ENCODE measurements at regions not wholly inside any gene's neighbourhood (a gene's known extent, or its start where the extent isn't known, plus 50 kb on each side); places are given as distances from the start of the nearest gene placed in this dataset.
A peak's percentile ranks its signal among the peaks of the same experiment; 100 is the strongest.

DNA sequence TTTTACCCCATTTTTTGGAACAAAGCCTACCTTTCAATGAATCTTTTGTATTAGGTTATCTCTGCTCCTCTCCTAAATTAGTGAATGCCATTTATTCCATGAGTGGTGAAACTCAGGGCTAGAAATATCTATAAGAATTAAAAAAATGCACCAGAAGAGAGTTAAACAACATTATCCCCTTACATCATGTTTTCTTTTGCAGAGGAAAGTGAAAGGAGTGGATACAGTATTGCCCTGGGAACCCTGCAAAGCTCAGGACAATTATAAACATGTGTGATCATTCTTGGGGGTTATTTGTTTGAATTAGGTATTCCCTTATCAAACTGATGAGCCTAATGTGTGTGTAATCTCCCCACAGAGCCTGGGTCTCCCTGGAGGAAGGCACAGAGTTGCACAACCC lies 559.2 kb downstream of the RNF144A start:
- no peak for DNase-seq

DNA sequence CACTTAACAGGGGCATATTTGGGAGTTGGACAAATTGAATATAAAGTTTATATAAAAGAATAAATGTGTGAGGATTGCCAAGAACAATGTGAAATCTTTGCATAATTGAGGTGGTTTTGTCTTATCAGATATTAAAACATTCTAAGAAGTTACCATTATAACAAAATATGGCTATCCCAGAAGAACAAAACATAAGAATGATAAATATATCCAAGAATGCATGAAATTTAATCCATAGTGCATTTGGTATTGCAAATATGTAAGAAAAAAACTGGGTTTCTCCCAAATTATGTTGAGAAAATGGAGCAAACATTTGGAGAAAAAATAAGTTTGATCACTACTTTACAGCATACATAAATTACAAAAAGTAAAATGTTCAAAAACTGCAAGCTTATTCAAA lies 562.4 kb downstream of the RNF144A start:
- DNase-seq, result no peak

DNA sequence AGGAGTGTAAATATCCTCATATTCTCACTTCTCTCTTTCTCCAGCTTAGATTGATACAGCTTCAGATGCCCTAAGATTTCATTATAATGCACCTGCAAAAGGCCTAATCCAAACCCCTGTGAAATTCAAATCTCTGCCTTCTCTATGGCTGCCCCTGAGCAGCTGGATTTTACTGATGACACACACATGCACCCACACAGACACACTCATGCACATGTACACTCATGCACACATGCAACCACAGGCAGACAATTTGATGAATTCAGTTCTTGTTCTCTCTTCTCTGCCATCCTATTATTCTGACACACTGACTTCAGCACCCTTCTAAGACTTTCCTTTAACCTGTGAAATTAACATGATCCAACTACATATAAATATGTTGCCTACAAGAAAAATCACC lies 563.2 kb downstream of the RNF144A start:
- DNase-seq, result no peak

DNA sequence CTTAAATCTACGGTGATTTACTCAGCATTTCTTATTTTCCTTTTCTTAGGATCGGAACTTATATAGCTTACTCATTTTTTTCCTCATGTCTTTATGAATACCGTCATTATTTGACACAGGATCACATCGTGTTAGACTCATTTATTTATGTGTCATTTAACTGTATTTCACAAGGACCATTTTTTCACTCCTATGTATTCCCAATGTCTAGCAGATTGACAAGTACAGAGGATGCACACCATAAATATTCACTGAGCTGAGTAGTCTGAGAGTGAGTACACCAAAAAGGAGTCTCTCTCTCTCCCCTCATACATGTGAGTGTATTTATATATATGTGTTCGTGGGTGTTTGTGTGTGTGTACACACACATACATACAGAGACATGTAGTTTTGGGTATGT lies 573.5 kb downstream of the RNF144A start:
- DNase-seq, result no peak

DNA sequence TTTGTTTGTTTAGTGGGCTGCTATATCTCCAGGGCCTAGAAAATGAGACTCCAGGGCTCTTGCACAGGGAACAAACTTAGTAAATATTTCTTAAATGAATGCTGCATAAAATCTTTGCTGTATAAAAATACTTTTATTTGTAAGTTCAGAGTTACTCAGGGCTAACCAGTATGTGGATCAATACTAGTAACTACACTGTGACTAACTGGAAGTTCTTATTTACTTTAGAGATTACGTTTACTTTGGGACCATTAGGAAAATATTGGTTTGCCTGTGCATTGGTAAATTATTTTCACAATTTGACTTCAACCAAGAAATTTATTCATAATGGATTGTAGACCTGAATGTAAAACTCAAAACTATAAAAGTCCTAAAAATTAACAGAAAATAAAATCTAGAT lies 575.5 kb downstream of the RNF144A start:
- no peak for DNase-seq

DNA sequence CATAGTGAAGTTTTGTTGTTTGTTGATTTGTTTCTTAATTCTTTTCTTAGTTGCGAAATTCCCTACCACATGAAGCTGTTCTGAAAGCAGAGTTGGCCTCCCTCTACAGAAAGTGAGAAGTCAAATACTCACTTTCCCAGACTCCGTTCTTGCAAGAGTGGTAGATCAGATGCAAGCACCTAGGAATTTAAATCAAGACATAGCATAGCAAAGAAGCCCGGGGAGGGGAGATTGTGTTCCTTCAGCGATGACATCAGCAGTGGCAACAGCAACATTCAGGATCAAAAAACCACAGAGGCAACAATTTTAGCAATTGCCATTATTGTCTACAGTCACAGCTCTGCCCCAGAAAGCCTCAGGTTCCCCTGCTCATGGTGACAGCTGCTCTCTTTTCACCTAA lies 580.0 kb downstream of the RNF144A start:
- no peak for DNase-seq

DNA sequence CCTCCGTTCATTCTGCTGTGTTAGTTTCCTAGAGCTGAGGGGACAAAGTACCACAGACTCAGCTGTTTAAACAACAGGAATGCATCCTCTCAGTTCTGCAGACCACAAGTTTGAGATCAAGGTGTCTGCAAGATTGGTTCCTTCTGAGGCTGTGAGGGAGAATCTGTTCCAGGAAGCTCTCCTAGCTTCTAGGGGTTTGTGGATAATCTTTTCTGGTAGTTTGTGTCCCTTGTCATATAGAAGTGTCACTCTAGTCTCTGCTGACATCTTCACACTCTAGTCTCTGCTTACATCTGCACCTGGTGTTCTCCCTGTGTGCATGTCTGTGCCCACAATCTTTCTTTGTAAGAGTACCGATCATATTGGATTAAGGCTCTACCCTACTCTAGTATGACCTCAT lies 581.8 kb downstream of the RNF144A start:
- DNase-seq, result no peak

DNA sequence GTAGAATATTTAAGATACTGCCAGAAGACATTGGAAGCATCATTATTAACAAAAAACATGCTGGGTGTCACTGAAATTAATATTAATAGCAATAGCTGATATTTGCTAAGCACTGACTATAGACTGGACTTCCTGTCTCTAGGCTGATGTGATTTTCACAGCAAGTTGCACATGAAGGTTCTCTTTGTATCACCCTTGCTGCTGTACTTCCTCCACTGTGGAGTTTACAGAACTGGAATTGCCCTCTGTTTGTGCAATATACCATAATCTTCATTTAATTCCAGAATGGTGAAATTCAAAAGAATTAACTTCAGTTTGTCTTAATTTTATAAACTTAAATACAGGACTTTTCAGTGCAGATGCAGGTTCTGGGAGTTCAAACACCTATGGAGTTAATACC lies 585.1 kb downstream of the RNF144A start:
- DNase-seq, result no peak

DNA sequence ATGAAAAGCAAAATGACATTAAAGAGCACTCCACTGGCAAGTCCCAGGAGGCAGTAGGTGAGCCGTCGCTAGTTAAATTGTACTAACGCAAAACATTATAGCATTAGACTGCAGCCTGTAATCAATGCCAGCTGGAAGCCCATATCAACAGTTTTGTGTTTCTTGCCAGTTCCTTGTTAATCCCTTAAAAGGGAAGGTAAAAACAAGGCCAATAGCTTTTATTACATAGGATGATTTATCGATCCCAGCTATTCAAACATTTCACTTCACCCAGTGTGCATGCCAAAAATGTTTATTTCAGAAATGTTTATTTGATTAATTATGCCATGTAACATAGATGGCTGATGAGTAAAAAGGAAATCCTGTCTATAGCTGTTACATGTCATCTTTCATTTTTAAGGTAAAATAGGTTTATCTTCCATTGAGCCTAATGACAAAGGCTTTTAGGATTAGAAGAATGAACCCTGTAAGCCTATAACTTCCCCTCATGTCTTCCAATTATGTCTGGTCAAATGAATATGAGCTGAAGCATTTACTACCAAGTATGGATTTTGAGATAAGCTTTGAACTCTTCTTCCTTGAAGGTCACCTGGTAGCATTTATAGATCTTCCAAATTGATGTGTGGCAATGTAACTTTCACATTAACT lies 591.2 kb downstream of the RNF144A start:
- no peak for DNase-seq

DNA sequence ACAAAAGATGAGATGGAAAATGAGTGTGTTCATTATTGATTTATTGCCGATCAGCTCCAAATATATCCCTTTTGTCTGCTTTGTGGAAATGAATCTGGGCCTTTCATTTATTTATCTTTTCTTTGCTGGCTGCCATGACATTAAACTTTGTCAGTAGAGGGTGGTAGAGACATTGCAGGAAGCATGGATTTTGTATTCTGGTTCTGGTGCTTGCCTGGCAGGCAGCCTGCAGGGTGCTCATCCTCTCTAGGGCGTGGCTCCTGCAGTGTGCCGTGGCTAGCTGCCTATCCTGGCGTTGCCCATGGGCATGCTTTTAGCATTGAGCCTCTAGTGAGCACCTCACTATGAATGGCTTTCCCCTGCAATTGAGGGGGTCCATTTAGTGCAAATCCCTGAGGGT lies 593.1 kb downstream of the RNF144A start:
- no peak for DNase-seq

DNA sequence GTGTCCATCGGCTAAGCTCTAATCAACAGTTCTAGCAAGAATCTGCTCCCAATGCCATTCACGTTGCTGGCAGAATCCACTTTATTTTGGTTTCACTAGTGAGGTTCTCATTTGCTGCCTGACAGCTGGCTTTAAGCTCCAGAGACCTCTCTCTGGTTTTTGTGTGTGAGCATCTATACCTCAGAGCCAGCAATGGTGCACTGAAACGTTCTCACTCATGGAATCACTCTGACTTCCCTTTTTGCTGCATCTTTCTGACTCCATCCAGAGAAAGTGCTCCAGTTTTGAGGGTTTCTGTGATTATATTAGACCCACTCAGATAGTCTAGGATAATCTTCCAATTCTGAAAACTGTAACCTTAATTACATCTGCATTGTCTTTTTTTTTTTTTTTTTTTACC lies 596.6 kb downstream of the RNF144A start:
- DNase-seq, result no peak

DNA sequence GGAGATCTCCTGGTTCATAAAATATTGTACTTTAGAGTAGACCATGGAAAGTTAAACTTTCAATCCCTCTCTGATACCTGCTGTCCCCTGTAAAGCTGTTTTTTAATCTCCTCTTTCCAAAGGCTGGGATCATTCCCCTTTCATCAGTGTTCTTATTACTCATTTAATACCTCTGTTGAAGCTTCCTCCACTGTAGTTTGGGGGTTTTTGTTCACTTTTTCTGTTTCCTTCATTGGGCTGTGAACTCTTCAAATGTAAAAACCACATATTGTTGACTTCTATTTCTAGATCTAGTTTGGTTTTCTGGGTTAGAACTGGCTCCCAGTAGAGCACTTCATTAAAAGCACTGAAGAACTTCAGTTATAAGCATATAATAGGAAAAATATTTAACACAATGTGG lies 598.1 kb downstream of the RNF144A start:
- no peak for DNase-seq

DNA sequence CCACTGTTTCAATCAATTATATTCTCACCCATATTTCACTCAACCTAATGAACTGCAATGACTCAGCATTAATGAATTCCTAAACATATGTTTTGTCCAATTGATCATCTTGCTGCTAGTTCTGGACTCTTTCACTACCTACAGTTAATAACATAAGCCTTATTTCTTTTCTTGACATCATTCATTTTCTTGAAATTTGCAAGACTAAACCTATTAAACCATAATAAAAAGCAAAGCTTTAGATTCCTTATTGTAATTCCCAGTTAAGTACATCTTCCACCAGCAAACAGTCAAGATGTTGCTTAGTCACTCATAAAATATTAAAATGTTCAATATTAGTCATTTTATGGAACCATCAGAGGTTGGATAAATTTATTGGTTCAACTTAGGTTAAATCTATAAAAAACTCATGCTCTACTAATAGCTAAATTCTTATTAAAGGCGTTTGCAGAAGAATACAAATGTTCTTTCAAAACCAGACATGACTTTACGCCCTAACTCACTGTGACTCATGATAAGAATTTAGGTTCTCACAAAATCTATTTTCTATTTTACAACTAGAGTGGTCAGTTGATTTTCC lies 599.4 kb downstream of the RNF144A start:
- DNase-seq, result no peak

DNA sequence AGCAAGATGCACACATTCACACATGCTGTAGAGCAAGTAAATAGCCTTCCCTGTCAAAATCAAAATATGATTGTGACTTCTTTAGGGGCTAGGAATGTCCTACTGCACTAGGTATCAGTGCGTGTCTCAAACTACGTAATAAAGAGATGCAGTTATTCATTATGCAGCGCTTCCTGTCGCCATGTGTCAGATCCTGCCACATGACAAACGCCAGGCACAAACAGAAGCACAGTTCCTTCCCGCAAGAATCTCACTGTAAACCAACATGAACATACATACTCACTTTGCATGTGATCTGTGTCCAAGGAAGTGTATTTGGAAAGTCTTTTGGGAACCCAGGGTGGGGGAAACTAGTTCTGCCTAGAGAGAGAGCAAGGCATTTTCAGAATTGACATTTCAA lies 599.9 kb downstream of the RNF144A start:
- peak; percentile 34 for DNase-seq

DNA sequence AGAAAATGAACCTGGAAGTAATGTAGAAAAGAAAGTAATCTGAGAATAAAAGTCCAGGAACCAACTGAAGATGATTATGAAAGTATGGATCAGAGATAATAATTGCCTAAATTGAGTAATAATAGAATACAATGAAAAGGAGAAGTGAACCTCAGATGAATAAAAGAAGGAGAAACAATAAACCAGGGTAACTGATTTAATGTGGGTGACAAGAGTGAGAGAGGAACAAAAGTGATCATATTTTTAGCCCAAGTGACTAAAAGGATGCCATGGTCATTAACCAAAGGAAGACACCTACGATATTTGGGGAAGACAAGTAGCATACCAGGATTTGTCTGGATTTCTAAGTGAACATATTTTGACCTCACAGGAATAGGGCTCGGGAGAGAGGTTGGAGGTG lies 600.6 kb downstream of the RNF144A start:
- DNase-seq, result no peak

DNA sequence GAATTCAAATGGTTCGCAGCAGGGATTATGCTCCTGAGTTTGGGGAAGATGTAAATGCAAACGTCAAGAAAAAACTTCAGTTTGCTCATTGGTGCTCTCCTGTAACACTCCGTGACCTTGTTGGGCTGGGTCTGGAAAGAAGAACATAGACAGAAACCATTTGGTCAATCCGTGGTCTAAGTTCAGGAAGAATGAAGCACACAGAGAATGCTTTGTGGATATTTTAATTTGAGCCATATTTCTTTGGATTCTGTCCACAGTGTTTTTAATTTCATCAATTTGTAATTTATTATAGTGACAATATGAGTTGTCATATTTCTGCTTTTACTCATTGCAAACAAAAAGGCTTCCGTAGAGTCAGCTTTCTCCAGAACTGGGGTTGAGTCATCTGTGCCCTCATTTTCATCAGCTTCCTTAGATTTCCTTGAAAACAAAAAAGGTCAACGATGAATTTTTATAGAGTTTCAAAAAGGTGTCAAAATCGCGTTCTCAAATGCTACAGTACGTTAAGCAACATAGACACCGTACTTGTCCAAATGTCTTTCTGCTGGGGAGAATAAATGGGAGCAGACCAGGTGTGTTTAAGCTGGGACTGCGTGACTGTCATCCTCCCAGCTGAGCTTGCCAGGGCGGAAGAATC lies 606.4 kb downstream of the RNF144A start:
- DNase-seq, result peak; percentile 11

DNA sequence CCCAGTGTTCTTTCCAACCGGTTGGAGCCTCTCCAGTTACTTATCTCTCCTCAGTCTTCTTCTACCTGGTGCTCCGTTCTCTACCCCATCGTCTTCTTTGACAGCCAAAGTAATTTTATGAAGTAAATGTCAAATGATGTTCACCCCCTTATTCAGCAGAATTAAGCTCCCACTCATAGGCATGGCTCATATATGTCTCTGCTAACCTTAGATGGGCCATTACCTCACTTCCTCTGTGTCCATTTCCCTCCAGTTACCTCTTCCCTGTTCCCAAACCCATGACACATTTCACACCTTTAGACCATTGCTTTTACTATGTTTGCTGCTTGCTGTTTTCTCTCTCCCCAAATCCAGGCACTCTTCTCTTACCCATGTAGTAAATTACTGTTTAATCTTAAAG lies 607.0 kb downstream of the RNF144A start:
- no peak for DNase-seq

DNA sequence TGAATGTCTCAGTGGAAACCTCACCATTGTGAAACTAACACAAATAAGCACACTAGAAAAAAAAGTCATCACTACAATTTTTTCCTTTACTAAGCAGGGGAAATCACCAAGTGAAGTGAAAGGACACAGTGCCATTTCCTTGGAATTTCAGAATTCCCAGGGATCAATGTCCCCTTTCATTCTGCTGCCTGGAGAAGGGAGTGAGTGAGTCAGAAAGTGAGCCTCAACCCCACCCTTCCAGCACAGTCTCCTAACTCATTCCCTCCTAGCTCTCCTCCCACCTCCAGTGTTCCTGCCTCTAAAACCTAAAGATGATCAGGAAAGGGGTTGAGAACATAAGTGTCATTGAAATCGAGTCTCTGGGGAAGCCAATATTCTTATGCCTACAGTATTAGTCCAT lies 608.5 kb downstream of the RNF144A start:
- DNase-seq, result no peak

DNA sequence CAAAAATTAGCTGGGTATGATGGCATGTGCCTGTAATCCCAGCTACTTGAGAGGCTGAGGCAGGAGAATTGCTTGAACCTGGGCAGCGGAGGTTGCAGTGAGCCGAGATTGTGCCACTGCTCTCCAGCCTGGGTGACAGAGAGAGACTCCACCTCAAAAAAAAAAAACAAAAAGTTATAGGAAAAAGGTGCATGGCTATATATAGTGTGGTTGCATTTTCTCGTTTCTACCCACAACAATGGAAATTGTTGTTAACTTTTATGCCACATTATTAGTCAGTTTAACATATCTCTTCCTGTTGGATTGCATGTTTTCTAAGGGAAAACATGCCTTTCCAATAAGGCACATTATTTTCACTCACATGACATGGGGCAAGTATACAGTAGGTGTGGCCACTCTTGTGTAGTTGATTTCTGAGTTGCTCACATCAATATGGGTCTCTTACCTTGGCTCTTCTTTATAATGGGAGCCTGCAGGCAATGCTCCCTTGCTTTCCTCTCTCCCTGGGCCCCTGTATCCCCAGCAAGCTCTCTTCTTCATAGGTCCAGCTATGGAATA lies 610.0 kb downstream of the RNF144A start:
- no peak for DNase-seq

DNA sequence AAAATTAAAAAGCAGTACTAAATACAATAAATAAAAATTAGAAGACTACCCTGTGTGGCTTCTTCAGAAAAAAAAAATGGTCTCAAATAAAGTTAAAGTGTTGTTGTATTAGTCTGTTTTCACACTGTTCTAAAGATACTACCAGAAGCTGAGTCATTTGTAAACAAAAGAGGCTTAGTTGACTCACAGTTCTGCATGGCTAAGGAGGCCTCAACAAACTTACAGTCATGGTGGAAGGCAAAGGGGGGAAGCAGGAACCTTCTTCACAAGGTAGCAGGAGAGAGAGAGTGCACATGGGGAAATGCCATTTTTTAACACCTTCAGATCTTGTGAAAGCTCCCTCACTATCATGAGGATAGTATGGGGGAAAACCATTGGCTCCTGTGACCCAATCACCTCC lies 612.8 kb downstream of the RNF144A start:
- DNase-seq, result no peak

DNA sequence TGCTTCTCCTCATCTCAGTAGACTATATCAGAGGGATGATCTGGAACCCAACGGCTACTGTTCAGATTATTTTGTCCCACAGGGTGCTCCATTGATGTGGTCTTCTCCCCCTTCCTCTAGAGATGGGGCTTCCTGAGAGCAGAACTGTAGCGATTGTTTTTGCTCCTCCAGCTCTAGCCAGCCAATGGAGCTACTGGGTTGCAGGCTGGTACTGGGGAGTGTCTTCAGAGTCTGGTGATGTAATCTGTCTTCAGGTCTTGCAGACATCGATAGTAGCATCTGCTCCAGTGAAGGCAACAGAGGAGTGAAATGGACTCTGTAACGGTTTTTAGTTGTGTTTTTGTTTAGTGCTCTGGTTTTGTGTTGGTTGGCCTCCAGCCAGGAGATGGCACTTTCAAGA lies 621.9 kb downstream of the RNF144A start:
- peak; percentile 14 for DNase-seq

DNA sequence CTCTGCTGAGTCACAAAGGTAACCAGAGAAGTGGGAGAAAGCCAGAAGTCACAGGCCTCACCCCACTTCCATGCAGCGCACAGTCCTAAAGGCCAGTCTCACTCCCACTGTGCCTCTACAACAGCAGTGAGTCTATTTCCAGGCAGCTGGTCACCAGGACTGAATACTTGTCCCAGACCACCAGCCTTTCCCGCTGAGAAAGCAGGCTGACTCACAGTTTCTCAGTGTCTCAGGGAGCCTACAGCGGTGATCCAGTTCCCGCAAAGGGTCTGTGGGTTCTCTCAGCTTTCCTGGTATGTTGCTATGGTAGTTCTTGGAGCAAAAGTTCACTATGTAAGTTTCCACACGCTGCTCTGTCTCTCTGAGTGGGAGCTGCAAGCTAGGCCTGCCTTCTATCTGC lies 622.5 kb downstream of the RNF144A start:
- DNase-seq, result no peak

DNA sequence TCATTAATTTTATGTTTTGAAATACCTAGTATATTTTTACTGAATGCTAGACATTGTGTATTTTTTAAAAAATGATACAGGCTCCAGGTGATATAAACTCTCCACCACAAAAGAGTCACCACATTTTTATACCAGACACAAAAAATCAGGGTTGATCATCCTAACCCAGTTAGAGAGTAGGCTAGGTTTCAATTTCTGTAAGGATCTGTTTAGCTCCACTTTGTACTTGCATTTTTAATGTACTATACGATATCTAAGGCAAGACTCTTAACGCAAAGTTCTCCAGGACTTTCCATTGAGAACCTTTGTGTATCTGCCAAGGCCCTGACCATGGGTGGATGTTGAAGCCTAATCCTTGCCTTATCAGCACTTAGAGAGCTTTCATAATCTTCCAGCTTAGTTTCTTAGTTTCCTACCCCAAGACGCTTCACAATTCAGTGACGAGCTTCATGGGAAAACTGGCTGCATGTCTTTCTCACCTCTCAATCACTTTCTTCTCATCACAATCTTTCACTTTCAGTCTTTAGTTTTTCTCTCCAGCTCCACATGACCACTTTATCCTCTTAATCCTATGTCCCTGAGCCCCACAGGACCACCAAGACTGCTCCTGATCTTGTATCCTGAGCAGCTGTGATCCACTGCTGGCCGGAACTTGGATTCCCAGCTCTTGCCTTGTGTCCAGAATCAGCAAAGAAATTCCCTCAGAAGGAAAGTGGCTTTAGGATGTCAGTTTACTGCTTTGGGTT lies 635.8 kb downstream of the RNF144A start:
- DNase-seq, result no peak

DNA sequence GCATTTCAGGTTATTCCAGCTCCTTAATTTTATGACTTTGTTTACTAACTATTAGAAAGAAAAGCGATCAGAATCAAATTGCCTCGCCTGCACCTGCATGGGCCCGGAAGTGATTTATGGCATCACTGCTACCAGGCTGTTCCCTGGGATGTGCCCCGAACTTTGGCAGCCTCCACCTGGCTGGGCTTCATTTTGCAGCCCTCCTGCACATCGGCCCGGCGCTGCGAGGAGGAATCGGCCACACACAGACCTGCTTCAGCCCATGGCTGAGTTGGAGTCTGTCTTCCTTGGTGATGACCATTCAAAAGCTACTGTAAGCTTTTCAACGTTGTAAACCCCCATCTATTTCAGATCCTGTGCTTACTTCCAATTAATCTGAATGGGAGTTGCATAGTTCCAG lies 638.0 kb downstream of the RNF144A start:
- no peak for DNase-seq
